Stimulated activated CD4-positive, alpha-beta T cell treated with anti-CD3 and anti-CD28 coated beads, TNF-alpha, amount 100 ng/mL, for 48 hours (primary cell): ENCODE measurements at regions not wholly inside any gene's neighbourhood (a gene's known extent, or its start where the extent isn't known, plus 50 kb on each side); places are given as distances from the start of the nearest gene placed in this dataset.
"Not testable (repeated sequence)": the region's sequence is repeated elsewhere in the genome, so short reads cannot be mapped to it uniquely, and the experiment has no call there.

ENCODE experiments used
- DNase-seq, 3 donors: peaks; one replicate each; pipeline ENCODE4 v3.0.0-alpha.2; 2020; ENCODE audit warnings: low read depth in 3 of 3

- not testable (repeated sequence) for DNase-seq
These were observed 90.1 kb upstream of the GRIN2A start for GRCh38 chr16:10272250-10272854.

DNA sequence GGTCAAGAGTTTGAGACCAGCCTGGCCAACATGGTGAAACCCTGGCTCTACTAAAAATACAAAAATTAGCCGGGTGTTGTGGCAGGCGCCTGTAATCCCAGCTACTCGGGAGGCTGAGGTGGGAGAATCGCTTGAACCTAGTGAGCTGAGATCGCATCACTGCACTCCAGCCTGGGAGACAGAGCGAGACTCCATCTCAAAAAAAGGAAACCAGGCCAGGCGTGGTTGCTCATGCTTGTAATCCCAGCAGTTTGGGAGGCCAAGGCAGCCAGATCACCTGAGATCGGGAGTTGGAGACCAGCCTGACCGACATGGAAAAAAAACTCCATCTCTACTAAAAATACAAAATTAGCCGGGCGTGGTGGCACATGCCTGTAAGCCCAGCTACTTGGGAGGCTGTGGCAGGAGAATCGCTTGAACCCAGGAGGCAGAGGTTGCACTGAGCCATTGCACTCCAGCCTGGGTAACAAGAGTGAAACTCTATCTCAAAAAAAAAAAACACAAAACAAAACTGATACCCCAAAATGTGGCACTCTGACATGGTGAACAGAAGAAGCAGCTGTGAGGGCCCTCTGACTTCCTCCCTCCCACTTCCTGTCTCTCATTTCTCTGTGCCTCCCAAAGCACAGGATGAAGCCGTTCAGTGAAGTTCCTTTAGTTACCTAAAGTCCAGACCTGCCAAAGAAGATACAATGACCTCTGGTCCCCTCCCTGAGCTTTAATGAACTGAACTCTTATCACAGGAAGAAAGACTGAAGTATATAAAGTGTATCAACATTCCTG, 93.2 kb upstream of the GRIN2A start:
- not testable (repeated sequence) for DNase-seq

DNA sequence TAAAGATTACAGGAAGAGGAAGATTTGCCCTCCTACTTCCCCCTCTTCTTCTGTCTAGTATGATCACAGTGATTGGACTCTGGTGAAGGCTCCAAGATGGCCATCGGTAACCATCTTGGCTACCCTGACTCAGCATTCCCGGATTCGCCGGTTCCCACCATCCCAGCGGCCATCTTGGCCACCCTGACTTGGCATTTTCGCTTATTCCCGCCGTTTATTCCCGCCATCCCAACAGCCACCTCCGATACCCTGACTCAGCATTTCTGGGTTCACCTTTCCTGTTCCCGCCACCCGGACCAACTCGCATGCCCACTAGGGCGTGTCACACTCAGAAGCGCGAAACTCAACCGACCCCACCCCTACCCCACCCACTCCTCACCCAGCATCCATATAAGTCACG, 95.4 kb upstream of the GRIN2A start:
- no peak for DNase-seq

DNA sequence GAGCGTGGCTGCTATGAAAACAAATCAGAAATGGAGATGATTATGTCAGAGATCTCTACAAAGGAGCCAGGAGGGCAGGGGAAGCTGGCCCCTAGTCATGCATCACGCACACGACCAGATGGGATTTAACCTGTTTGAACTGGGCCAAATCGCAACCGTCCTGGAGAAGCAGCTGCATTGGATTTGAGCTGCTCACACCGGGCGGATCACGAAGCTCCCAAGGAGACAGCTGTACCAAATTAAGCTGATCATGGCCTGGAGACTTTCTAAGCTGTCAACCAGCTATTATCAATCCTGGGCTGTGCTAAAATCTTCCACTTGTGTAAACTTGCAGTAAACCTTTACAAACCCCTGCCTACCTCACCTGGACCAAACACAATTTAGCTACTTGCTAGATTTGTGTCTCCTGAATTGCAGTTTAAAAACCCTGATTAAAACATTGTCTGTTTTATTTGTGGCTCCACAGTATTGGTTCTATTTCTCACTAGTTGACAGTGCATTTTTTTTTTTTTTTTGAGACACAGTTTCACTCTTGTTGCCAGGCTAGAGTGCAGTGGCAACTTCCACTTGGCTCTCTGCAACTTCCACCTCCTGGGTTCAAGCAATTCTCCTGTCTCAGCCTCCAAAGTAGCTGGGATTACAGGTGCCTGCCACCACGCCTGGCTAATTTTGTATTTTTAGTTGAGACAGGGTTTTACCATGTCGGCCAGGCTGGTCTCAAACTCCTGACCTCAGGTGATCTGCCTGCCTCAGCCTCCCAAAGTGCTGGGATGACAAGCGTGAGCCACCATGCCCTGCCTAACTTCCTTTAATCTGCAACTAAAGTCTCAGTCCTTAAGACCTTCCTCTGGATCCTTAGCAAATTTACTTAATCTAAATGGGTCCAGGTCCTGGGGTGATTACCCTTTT, 98.3 kb upstream of the GRIN2A start:
- no peak for DNase-seq

- DNase-seq: no peak
These were observed 100.1 kb upstream of the GRIN2A start for GRCh38 chr16:10282367-10282766.

- DNase-seq: not testable (repeated sequence)
These were observed 101.0 kb upstream of the GRIN2A start for GRCh38 chr16:10283246-10283645.

GRCh38 chr16:10290467-10291105, 95.3 kb upstream of the ATF7IP2 start:
- not testable (repeated sequence) for DNase-seq

- not testable (repeated sequence) for DNase-seq
These were observed 93.7 kb upstream of the ATF7IP2 start for GRCh38 chr16:10292197-10292596.

- not testable (repeated sequence) for DNase-seq
These were observed 92.9 kb upstream of the ATF7IP2 start for GRCh38 chr16:10292976-10293375.

DNA sequence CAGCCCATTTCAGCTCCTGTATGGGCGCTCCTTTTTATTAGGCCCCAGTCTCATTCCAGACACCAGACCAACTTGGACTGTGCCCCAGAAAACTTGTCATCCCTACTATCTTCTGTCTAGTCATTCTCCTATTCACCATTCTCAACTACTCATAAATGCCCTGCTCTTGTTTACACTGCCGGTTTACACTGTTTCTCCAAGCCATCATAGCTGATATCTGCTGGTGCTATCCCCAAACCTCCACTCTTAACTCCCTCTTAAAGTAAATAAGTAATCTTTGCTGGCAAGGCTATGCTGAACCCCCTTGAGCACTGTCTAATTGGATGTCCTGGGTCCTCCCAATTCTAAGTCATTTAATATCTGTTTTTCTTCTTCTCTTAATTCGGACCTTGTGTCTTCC, 91.7 kb upstream of the ATF7IP2 start:
- DNase-seq: not testable (repeated sequence)

DNA sequence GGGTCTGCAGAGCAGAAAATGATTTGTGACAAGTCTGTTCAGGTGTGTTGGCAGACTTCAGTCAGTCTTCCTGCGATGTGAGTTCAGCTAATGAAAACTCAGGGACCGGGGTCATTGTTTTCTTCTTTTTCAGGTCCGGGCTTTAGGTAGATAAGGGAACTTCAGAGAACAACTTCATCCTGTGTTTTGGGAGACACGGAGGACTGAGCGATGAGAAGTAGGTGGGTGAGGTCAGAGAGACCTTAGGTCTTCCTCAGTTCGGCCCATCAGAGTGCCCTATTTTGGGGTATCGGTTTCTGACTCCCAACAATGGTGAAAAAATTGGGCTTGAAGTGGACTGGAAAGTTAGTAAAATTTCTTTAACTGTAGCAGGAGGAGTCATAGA, 88.9 kb upstream of the ATF7IP2 start:
- DNase-seq: no peak

DNA sequence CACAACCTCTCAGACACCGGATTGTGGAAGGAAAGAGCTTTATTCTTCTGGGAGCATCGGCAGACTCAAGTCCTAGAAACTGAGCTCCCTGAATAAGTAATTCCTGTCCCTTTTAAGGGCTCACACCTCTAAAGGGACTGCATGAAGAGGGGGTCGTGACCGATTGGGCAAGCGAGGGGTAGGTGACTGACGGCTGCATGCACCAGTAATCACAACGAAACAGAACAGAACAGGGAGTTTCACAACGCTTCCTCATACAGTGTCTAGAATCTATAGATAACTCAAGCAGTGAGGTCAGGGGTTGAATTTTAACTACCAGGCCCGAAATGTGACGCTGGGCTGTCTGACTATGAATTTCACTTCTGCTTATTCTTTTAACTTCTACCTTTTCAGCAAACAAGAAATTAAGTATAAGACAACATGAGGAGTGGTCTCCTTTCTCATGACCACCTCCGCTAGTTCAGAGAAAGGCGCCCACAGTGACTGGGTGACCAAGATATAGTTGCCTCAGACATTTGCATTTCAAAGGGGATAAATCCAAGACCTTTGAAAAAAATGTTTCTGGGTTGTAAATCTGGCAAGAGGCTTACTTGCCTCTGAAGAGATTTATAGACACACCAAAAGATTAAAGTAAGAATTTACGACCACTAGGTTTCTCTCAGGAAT, 88.4 kb upstream of the ATF7IP2 start:
- no peak for DNase-seq

DNA sequence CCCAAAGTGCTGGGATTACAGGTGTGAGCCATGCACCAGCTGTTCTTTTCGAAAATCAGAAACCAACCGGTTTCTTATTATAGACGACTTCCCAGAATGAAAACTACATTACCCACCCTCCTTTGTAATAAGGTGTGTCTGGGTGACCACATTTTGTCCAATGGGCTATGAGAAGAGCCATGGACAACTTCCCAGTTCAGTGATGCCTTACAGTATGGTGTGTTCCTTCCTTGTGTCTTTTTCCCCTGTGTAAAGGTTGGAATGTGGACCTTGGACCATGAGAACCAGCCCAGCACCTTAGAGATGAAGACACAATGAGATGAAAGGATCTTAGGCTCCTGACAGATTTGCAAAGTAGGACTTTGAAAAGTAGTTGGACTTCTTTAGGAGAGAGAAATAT, 85.0 kb upstream of the ATF7IP2 start:
- DNase-seq: no peak

DNA sequence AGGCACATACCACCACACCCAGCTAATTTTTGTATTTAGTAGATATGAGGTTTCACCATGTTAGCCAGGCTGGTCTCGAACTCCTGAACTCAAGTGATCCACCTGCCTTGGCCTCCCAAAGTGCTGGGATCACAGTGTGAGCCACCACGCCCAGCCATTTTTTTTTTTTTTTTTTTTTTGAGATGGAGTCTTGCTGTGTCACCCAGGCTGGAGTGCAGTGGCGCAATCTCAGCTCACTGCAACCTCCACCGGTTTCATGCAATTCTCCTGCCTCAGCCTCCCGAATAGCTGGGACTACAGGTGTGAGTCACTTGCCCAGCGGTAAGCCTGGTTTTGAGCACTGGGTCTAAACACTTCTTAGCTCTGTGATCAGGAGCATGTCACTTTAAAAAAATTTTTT, 84.3 kb upstream of the ATF7IP2 start:
- DNase-seq: not testable (repeated sequence)

GRCh38 chr16:10305912-10306311, 79.9 kb upstream of the ATF7IP2 start:
- no peak for DNase-seq

DNA sequence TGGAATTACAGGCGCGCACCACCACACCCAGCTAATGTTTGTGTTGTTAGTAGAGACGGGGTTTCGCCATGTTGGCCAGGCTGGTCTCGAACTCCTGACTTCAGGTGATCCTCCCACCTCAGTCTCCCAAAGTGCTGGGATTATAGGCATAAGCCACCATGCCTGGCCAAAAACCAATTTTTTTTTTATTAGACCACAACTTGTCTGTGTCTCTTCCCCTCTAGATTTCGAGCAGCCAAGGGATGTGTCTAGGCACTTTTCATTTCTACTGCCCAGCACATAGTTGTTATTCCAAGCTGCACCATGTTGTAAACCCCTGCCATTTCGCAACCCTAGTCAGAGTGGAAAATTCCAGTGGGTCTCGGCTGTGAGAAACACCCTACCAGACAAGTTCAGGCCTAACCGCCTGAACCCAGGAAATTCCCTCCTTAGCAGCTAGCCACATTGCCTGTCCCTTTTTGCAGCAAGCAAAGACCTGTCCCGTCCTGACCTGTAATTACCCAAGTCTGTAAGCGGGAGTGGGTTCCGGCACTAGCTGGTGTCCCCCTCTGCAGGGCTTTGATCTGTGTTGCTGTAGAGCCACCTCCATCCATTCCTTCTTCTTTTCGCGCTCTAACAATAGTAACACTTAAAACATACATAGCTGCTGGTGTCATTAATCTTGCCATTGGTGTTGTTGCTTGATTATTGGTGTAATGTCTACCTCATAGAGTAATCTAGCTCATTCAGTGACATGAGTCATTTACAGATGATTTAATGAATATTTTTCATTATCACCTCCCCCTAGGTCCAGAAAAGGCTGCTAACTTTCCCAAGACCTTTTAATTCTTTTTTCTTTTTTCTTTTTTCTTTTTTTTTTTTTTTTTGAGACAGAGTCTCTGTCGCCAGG, 77.3 kb upstream of the ATF7IP2 start:
- no peak for DNase-seq

GRCh38 chr16:10309271-10309932, 76.5 kb upstream of the ATF7IP2 start:
- no peak for DNase-seq

- DNase-seq: no peak
These were observed 73.9 kb upstream of the ATF7IP2 start for GRCh38 chr16:10312008-10312407.

DNA sequence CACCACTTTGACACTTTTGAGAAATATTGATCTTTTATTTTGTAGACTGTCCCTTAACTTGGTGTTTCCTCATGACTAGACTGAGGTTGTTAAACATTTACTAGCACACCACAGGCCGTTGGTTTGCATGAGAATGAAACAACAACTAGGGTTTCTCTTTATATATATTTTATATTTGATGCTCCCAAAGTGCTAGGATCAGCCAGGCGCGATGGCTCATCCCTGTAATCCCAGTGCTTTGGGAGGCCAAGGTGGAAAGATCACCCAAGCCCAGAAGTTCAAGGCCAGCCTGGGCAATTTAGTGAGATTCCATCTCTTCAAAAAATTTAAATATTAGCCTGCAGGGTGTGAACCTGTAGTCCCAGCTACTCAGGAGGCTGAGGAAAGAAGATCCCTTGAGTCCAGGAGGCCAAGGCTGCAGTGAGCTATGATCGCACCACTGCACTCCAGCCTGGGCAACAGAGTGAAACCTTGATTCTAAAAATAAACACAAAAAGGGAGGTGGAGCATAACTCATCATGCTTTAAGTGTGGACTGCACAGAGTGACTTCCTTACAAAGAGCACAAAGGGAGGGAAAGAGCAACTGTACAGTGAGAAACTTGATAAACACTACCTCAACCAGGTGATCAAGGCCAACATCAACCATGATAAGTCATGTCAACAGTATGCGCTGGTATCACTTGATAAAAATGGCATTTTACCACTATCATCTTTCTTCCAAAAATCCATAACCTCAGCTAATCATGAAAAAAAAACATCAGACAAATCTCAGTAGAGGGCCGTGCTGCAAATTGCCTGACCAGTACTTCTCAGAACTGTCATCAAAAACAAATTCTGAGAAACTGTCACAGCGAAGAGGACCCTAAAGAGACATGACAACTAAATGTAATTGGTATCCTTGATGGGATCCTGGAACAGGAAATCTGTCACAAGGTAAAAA, 72.8 kb upstream of the ATF7IP2 start:
- DNase-seq: no peak
